ENCODE measurements at regions not wholly inside any gene's neighbourhood (a gene's known extent, or its start where the extent isn't known, plus 50 kb on each side); places are given as distances from the start of the nearest gene placed in this dataset.

DNA sequence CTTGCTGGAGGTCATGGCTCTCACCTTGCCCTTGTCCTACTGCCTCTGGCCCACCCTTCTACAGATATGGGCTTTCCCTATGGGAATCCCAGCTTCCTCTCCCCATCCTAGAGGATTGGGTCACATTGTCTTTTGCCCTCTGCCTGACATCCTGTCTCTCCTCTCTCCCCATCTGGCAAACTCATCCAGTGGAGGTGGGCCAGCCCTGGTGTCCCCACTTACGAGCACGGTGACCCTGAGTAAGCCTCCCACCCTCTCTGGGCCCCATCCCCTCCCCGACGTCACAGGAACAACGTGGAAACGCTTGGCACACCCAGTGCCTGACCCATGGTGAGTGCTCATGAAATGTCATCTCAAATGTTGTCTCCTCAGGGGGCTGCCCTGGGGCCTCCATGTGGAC lies 56.1 kb upstream of the ID3 start:
- no peak for DNase-seq (ENCODE audit: low spot score)

GRCh38 chr1:23614032-23614660 lies 54.8 kb upstream of the ID3 start:
- DNase-seq (ENCODE audit: low spot score): no peak

DNA sequence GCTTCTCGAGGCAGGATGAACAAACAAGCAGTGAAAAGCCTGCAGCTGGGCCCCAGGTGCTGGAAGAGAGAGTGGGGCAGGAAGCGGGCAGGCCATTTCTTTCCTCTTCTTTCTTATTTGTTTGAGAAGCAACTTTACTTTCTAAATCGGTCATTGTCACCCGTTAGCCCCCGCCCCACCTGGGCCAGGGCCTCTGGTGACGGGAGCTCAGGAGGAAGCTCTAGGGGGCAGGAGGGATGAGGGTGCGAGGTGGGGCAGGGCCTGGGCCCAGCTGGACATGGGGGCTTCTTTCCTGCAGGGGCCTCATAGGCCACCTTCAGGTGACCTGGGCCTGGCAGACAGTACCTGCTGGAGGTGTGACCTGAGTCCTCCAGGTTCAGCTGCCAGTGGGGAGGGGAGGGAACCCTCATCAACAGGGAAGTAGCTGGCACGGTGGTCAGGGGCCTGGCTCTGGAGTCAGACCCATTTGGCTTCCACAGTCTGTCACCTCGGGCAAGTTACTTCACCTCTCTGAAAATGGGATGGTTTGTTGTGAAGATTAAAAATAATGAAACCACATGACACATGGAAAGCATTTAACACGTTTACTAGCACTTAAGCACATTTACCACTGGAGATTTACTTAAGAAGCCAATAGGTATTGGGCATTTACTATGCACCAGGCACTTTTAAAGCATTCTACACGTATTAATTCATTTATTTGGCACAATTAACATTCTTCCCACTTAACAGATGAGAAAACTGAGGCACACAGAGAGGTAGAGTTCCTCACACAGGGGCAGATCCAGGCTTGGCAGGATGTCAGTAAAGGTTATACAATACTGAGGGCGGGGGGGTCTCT lies 54.1 kb upstream of the ID3 start:
- no peak for DNase-seq (ENCODE audit: low spot score)

GRCh38 chr1:23611601-23612327 lies 52.5 kb upstream of the ID3 start:
- no peak for DNase-seq (ENCODE audit: low spot score)

DNA sequence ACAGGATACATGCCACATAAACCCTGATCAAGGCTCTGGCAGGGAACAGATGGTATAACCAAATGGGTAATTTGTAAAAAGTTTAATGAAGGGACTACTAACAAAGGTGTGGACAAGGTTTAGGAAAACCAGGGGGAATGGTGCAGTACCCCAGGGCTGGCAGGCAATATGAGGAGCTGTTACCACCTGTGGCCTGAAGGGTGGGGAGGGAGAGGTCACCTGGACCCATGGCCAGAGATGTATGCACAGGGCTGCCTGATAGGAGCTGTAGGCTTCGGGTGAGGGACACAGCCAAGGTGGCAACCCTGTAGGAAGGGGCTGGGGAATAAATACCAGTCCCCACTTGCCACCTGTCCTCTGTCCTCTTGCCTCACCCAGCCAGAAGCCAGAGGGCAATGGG lies 51.4 kb upstream of the ID3 start:
- no peak for DNase-seq (ENCODE audit: low spot score)

DNA sequence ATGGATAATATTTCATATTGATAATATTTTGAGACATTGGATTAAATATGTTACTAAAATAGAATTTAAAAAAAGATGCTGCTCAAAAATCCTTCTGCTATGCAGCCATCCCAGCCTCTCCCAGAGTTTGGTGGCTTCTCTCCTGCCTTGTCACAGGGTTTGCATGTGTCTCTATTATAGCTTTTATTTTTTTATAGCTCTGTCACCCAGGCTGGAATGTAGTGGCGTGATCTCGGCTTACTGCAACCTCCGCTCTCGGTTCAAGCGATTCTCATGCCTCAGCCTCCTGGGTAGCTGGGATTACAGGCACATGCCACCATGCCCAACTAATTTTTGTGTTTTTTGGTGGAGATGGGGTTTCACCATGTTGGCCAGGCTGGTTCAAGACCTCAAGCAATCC lies 50.7 kb upstream of the ID3 start:
- DNase-seq (ENCODE audit: low spot score): no peak
